Endodermal cell (in vitro differentiated cells): ENCODE measurements at regions not wholly inside any gene's neighbourhood (a gene's known extent, or its start where the extent isn't known, plus 50 kb on each side); places are given as distances from the start of the nearest gene placed in this dataset.

ENCODE experiments used
- DNase-seq: peaks from one replicate; pipeline ENCODE4 v3.0.0-alpha.2; 2017
- H3K27ac ChIP-seq: 2 replicates; pipeline ENCODE4 v1.5.1; 2013; ENCODE audit warnings: mild to moderate bottlenecking, low read depth, low read length, moderate library complexity
- H3K27me3 ChIP-seq: 2 replicates; pipeline ENCODE4 v1.6.1; 2013; ENCODE audit warnings: mild to moderate bottlenecking, low read length, moderate library complexity; ENCODE audit not compliant: insufficient read depth, control insufficient read depth, poor library complexity, severe bottlenecking
- H3K36me3 ChIP-seq: 2 replicates; pipeline ENCODE4 v1.7.0; 2013; ENCODE audit warnings: mild to moderate bottlenecking, low read length, moderate library complexity; ENCODE audit not compliant: control insufficient read depth, insufficient read depth
- H3K4me1 ChIP-seq: one replicate; pipeline ENCODE4 v1.7.0; 2013; ENCODE audit warnings: low read length; ENCODE audit not compliant: control insufficient read depth, insufficient read depth
- H3K4me3 ChIP-seq: 2 replicates; pipeline ENCODE4 v1.5.1; 2013; ENCODE audit warnings: mild to moderate bottlenecking, low read length, moderate library complexity
- H3K9ac ChIP-seq: 2 replicates; pipeline ENCODE4 v1.6.1; 2013; ENCODE audit warnings: mild to moderate bottlenecking, low read length, moderate library complexity; ENCODE audit not compliant: poor library complexity, severe bottlenecking; ENCODE audit errors: extremely low read depth
- H3K9me3 ChIP-seq: 2 replicates; pipeline ENCODE4 v1.6.1; 2013; ENCODE audit warnings: mild to moderate bottlenecking, low read length, moderate library complexity; ENCODE audit not compliant: control insufficient read depth
- H3K27ac Mint-ChIP-seq: 2 replicates; pipeline ENCODE4 v1.8.0; 2020; ENCODE audit warnings: mixed read lengths
- H3K27me3 Mint-ChIP-seq: 2 replicates; pipeline ENCODE4 v1.8.0; 2021; ENCODE audit warnings: mild to moderate bottlenecking, mixed read lengths; ENCODE audit not compliant: insufficient read depth
- H3K36me3 Mint-ChIP-seq: 2 replicates; pipeline ENCODE4 v1.8.0; 2020; ENCODE audit warnings: low read depth, mixed read lengths
- H3K4me1 Mint-ChIP-seq: 2 replicates; pipeline ENCODE4 v1.8.0; 2020; ENCODE audit warnings: mixed read lengths
- H3K4me3 Mint-ChIP-seq: 2 replicates; pipeline ENCODE4 v1.8.0; 2020; ENCODE audit warnings: mild to moderate bottlenecking, moderate library complexity, mixed read lengths
- H3K9me3 Mint-ChIP-seq: 2 replicates; pipeline ENCODE4 v1.8.0; 2020; ENCODE audit warnings: mild to moderate bottlenecking, mixed read lengths
- CTCF ChIP-seq: fragments of 200-600 bp; sonication (generic); conservative IDR thresholded peaks from 2 replicates; pipeline ENCODE4 v1.5.0; 2021; ENCODE audit warnings: antibody characterized with exemption, mild to moderate bottlenecking
- WGBS, 2 experiments: methylation state at CpG; one replicate each; pipeline versions ENCODE4 v1.1.5 to v1.1.7; 2013; ENCODE audit warnings: missing lambda C conversion rate in 2 of 2, mixed read lengths in 1 of 2; ENCODE audit not compliant: insufficient coverage in 1 of 2, insufficient read length in 1 of 2; 5-methylcytosine and 5-hydroxymethylcytosine counted together

GRCh38 chr6:126531840-126532239 lies 191.9 kb downstream of the CENPW start:
- Mint-ChIP-seq H3K4me3 (no peak overlapping the region), H3K4me1 (peaks cover 2% of the 10 kb centered on the region), H3K36me3 (no peaks in the 10 kb centered on the region), H3K27ac (no peak overlapping the region), H3K27me3 (no peaks in the 10 kb centered on the region), H3K9me3 (no peaks in the 10 kb centered on the region)
- WGBS, 2 experiments = 90% methylated on average over 1 of the region's 1 CpG; no CpG with 5 or more reads in 1 of the 2 experiments
- DNase-seq = no peak
- no peak for TF ChIP-seq CTCF
- Histone ChIP-seq H3K4me1 (no peaks in the 10 kb centered on the region), H3K27ac (no peak overlapping the region), H3K27me3 (no peaks in the 10 kb centered on the region), H3K9me3 (no peaks in the 10 kb centered on the region), H3K9ac (no peak overlapping the region), H3K36me3 (no peaks in the 10 kb centered on the region), H3K4me3 (no peak overlapping the region)

GRCh38 chr6:126534401-126534800 lies 194.5 kb downstream of the CENPW start:
- 82 to 100% methylated on average over 2 of the region's 2 CpGs for WGBS, 2 experiments
- no peak overlapping the region for H3K27ac Mint-ChIP-seq

GRCh38 chr6:126535138-126535537 lies 195.2 kb downstream of the CENPW start:
- H3K4me1 Mint-ChIP-seq = no peaks in the 10 kb centered on the region
- H3K27ac Mint-ChIP-seq = no peak overlapping the region
- no peaks in the 10 kb centered on the region for H3K36me3 ChIP-seq
- H3K27me3 ChIP-seq = no peaks in the 10 kb centered on the region
- TF ChIP-seq CTCF = no peak
- no peaks in the 10 kb centered on the region for H3K27me3 Mint-ChIP-seq
- peak overlapping the region; percentile 62 for H3K27ac ChIP-seq
- H3K9me3 Mint-ChIP-seq = no peaks in the 10 kb centered on the region
- DNase-seq = no peak
- no peaks in the 10 kb centered on the region for H3K9me3 ChIP-seq
- H3K36me3 Mint-ChIP-seq = no peaks in the 10 kb centered on the region
- H3K4me3 Mint-ChIP-seq = no peak overlapping the region
- no peak overlapping the region for H3K4me3 ChIP-seq
- no peaks in the 10 kb centered on the region for H3K4me1 ChIP-seq
- 55 to 73% methylated on average over 1 of the region's 3 CpGs for WGBS, 2 experiments
- H3K9ac ChIP-seq = no peak overlapping the region

More at GRCh38 chr6:126534401-126534800, 194.5 kb downstream of the CENPW start:
- Histone ChIP-seq H3K27me3 (no peaks in the 10 kb centered on the region), H3K36me3 (no peaks in the 10 kb centered on the region), H3K9me3 (no peaks in the 10 kb centered on the region), H3K4me3 (no peak overlapping the region), H3K4me1 (no peaks in the 10 kb centered on the region), H3K9ac (no peak overlapping the region), H3K27ac (peak overlapping the region; percentile 51)
- no peaks in the 10 kb centered on the region for H3K9me3 Mint-ChIP-seq
- no peak for DNase-seq
- no peak for TF ChIP-seq CTCF
- H3K36me3 Mint-ChIP-seq = no peaks in the 10 kb centered on the region
- no peaks in the 10 kb centered on the region for H3K4me1 Mint-ChIP-seq
- H3K27me3 Mint-ChIP-seq = no peaks in the 10 kb centered on the region
- H3K4me3 Mint-ChIP-seq = no peak overlapping the region
